ENCODE measurements at regions not wholly inside any gene's neighbourhood (a gene's known extent, or its start where the extent isn't known, plus 50 kb on each side); places are given as distances from the start of the nearest gene placed in this dataset.

GRCh38 chr4:126748736-126749135 is 884.0 kb upstream of the INTU start:
- Histone ChIP-seq H3K27ac (ENCODE audit: low read length in 2 of 2) (no peak overlapping the region), H3K4me3 (ENCODE audit: control extremely low read depth in 1 of 5, extremely low read depth in 1 of 5, insufficient read depth in 1 of 5, low read depth in 2 of 5, low read length in 4 of 5) (no peak overlapping the region), H3K79me2 (ENCODE audit: control insufficient read depth, insufficient read depth, low read length) (no peaks in the 10 kb centered on the region), H3K4me2 (replicated peaks; ENCODE audit: low read depth, low read length, poor library complexity, severe bottlenecking) (no peak overlapping the region), H4K20me1 (ENCODE audit: control insufficient read depth, insufficient read depth, low read length, poor library complexity, severe bottlenecking) (no peaks in the 10 kb centered on the region), H3K36me3 (replicated peaks in 1 of 2; ENCODE audit: control extremely low read depth in 1 of 2, control insufficient read depth in 1 of 2, extremely low read depth in 1 of 2, insufficient read depth in 2 of 2, low read length in 1 of 2) (no peaks in the 10 kb centered on the region), H3K9me3 (ENCODE audit: control extremely low read depth in 1 of 3, control insufficient read depth in 2 of 3, insufficient read depth in 1 of 3, low read length in 2 of 3) (peaks cover 0 to 2% (median 0%) of the 10 kb centered on the region in 3 donors), H2AFZ (ENCODE audit: insufficient read depth, low read depth, low read length, poor library complexity, severe bottlenecking) (no peak overlapping the region), H3K9ac (ENCODE audit: low read length) (no peak overlapping the region), H3K4me1 (ENCODE audit: control insufficient read depth in 2 of 2, insufficient read depth in 2 of 2, low read length in 2 of 2) (no peaks in the 10 kb centered on the region), H3K27me3 (replicated peaks in 1 of 4; ENCODE audit: control extremely low read depth in 1 of 4, control insufficient read depth in 3 of 4, insufficient read depth in 4 of 4, low read length in 3 of 4) (no peaks in the 10 kb centered on the region)
- no peak overlapping the region for H3K4me3 Mint-ChIP-seq
- no peaks in the 10 kb centered on the region for H3K4me1 Mint-ChIP-seq
- H3K27ac Mint-ChIP-seq: no peak overlapping the region
- H3K9me3 Mint-ChIP-seq (ENCODE audit: insufficient read depth): peaks cover 3% of the 10 kb centered on the region
- WGBS (ENCODE audit: insufficient coverage): no CpG with 5 or more reads among the region's 3 CpGs
- intact Hi-C loops (cut with micrococcal nuclease): no loop called here
- DNase-seq (no peak), ATAC-seq (ENCODE audit: low read depth) (no peak)
- H3K27me3 Mint-ChIP-seq: no peaks in the 10 kb centered on the region
- ChIA-PET CTCF (no interaction called here), POLR2A (no interaction called here)
- no peak for TF ChIP-seq EZH2 (IDR thresholded peaks at IDR 0.05; ENCODE audit: borderline replicate concordance, insufficient read depth, low read depth, low read length, poor library complexity, severe bottlenecking)
- TF ChIP-seq CTCF (IDR thresholded peaks at IDR 0.05): no peak

GRCh38 chr4:126750723-126751122 is 882.0 kb upstream of the INTU start:
- intact Hi-C loops (cut with micrococcal nuclease): no loop called here
- peaks cover under 1% of the 10 kb centered on the region for H3K9me3 Mint-ChIP-seq (ENCODE audit: insufficient read depth)
- WGBS (ENCODE audit: insufficient coverage): no CpG with 5 or more reads among the region's 2 CpGs

More at GRCh38 chr4:126750723-126751122, 882.0 kb upstream of the INTU start:
- ATAC-seq (ENCODE audit: low read depth): no peak
- no peaks in the 10 kb centered on the region for H3K4me1 ChIP-seq (ENCODE audit: control insufficient read depth in 2 of 2, insufficient read depth in 2 of 2, low read length in 2 of 2)
- DNase-seq: no peak
- no peaks in the 10 kb centered on the region for H3K27me3 ChIP-seq (replicated peaks in 1 of 4; ENCODE audit: control extremely low read depth in 1 of 4, control insufficient read depth in 3 of 4, insufficient read depth in 4 of 4, low read length in 3 of 4)
- H3K4me2 ChIP-seq (replicated peaks; ENCODE audit: low read depth, low read length, poor library complexity, severe bottlenecking): no peak overlapping the region
- POLR2A ChIA-PET: no interaction called here
- CTCF ChIA-PET: no interaction called here
- no peaks in the 10 kb centered on the region for H3K36me3 ChIP-seq (replicated peaks in 1 of 2; ENCODE audit: control extremely low read depth in 1 of 2, control insufficient read depth in 1 of 2, extremely low read depth in 1 of 2, insufficient read depth in 2 of 2, low read length in 1 of 2)
- no peak overlapping the region for H3K9ac ChIP-seq (ENCODE audit: low read length)
- no peak overlapping the region for H3K4me3 ChIP-seq (ENCODE audit: control extremely low read depth in 1 of 5, extremely low read depth in 1 of 5, insufficient read depth in 1 of 5, low read depth in 2 of 5, low read length in 4 of 5)
- H3K79me2 ChIP-seq (ENCODE audit: control insufficient read depth, insufficient read depth, low read length): no peaks in the 10 kb centered on the region
- H3K4me3 Mint-ChIP-seq: no peak overlapping the region
- H2AFZ ChIP-seq (ENCODE audit: insufficient read depth, low read depth, low read length, poor library complexity, severe bottlenecking): no peak overlapping the region
- no peak overlapping the region for H3K27ac Mint-ChIP-seq
- H3K27ac ChIP-seq (ENCODE audit: low read length in 2 of 2): no peak overlapping the region
- TF ChIP-seq CTCF (IDR thresholded peaks at IDR 0.05) (no peak), EZH2 (IDR thresholded peaks at IDR 0.05; ENCODE audit: borderline replicate concordance, insufficient read depth, low read depth, low read length, poor library complexity, severe bottlenecking) (no peak)
- no peaks in the 10 kb centered on the region for H3K27me3 Mint-ChIP-seq
- no peaks in the 10 kb centered on the region for H3K4me1 Mint-ChIP-seq
- H3K9me3 ChIP-seq (ENCODE audit: control extremely low read depth in 1 of 3, control insufficient read depth in 2 of 3, insufficient read depth in 1 of 3, low read length in 2 of 3): no peaks in the 10 kb centered on the region
- H4K20me1 ChIP-seq (ENCODE audit: control insufficient read depth, insufficient read depth, low read length, poor library complexity, severe bottlenecking): no peaks in the 10 kb centered on the region

Data from B cell (primary cell).